PFSK-1 (cell line): ENCODE measurements at regions not wholly inside any gene's neighbourhood (a gene's known extent, or its start where the extent isn't known, plus 50 kb on each side); places are given as distances from the start of the nearest gene placed in this dataset.

Source experiments
- SIN3A ChIP-seq: IDR thresholded peaks from 2 replicates; pipeline ENCODE4 v1.6.1; 2012; ENCODE audit warnings: mild to moderate bottlenecking, low read length, moderate library complexity, borderline replicate concordance; ENCODE audit not compliant: insufficient read depth
- TF ChIP-seq, protein P1 (sequence below), 2 experiments: IDR thresholded peaks; 2 replicates each; pipeline versions ENCODE4 v1.6.1 to v1.8.0; 2011 to 2012; ENCODE audit warnings: low read depth in 2 of 2, low read length in 2 of 2, control low read depth in 1 of 2, inconsistent platforms in 1 of 2, mild to moderate bottlenecking in 1 of 2, moderate library complexity in 1 of 2; ENCODE audit not compliant: insufficient read depth in 1 of 2

- no peak for TF ChIP-seq SIN3A
- TF ChIP-seq, protein P1, sequence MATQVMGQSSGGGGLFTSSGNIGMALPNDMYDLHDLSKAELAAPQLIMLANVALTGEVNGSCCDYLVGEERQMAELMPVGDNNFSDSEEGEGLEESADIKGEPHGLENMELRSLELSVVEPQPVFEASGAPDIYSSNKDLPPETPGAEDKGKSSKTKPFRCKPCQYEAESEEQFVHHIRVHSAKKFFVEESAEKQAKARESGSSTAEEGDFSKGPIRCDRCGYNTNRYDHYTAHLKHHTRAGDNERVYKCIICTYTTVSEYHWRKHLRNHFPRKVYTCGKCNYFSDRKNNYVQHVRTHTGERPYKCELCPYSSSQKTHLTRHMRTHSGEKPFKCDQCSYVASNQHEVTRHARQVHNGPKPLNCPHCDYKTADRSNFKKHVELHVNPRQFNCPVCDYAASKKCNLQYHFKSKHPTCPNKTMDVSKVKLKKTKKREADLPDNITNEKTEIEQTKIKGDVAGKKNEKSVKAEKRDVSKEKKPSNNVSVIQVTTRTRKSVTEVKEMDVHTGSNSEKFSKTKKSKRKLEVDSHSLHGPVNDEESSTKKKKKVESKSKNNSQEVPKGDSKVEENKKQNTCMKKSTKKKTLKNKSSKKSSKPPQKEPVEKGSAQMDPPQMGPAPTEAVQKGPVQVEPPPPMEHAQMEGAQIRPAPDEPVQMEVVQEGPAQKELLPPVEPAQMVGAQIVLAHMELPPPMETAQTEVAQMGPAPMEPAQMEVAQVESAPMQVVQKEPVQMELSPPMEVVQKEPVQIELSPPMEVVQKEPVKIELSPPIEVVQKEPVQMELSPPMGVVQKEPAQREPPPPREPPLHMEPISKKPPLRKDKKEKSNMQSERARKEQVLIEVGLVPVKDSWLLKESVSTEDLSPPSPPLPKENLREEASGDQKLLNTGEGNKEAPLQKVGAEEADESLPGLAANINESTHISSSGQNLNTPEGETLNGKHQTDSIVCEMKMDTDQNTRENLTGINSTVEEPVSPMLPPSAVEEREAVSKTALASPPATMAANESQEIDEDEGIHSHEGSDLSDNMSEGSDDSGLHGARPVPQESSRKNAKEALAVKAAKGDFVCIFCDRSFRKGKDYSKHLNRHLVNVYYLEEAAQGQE (IDR thresholded peaks at IDR 0.05; ENCODE audit: insufficient read depth in 1 of 2, low read depth in 2 of 2, low read length in 2 of 2) = no peak
These were observed 121.5 kb downstream of the PSMG1 start for GRCh38 chr21:39061766-39062165.
